ENCODE measurements at regions not wholly inside any gene's neighbourhood (a gene's known extent, or its start where the extent isn't known, plus 50 kb on each side); places are given as distances from the start of the nearest gene placed in this dataset.

GRCh38 chr2:217076657-217077232 lies 216.9 kb upstream of the TNP1 start:
- no peaks in the 10 kb centered on the region for H3K36me3 Mint-ChIP-seq (ENCODE audit: low read depth)
- CTCF ChIA-PET = no interaction called here
- POLR2A ChIA-PET = no interaction called here

GRCh38 chr2:217076058-217076435 lies 216.2 kb upstream of the TNP1 start:
- no peak for DNase-seq
- no peaks in the 10 kb centered on the region for H3K36me3 Mint-ChIP-seq (ENCODE audit: low read depth)
- no peaks in the 10 kb centered on the region for H3K4me1 Mint-ChIP-seq
- ChIA-PET CTCF (no interaction called here), POLR2A (no interaction called here)
- H3K9me3 Mint-ChIP-seq = no peaks in the 10 kb centered on the region
- H3K4me3 Mint-ChIP-seq = no peak overlapping the region
- no peak overlapping the region for H3K27ac Mint-ChIP-seq
- peaks cover 2% of the 10 kb centered on the region for H3K27me3 Mint-ChIP-seq

More at GRCh38 chr2:217076657-217077232, 216.9 kb upstream of the TNP1 start:
- no peak for DNase-seq
- no peaks in the 10 kb centered on the region for H3K4me1 Mint-ChIP-seq
- no peaks in the 10 kb centered on the region for H3K9me3 Mint-ChIP-seq
- H3K4me3 Mint-ChIP-seq = no peak overlapping the region
- no peak overlapping the region for H3K27ac Mint-ChIP-seq
- H3K27me3 Mint-ChIP-seq = peaks cover 7% of the 10 kb centered on the region

GRCh38 chr2:217075268-217076057 lies 215.6 kb upstream of the TNP1 start:
- H3K4me3 Mint-ChIP-seq = no peak overlapping the region
- no peak overlapping the region for H3K27ac Mint-ChIP-seq
- H3K4me1 Mint-ChIP-seq = no peaks in the 10 kb centered on the region
- DNase-seq = no peak
- no peaks in the 10 kb centered on the region for H3K27me3 Mint-ChIP-seq
- ChIA-PET CTCF (no interaction called here), POLR2A (no interaction called here)
- no peaks in the 10 kb centered on the region for H3K9me3 Mint-ChIP-seq
- no peaks in the 10 kb centered on the region for H3K36me3 Mint-ChIP-seq (ENCODE audit: low read depth)

GRCh38 chr2:217074576-217075255 lies 214.9 kb upstream of the TNP1 start:
- Mint-ChIP-seq H3K4me1 (no peaks in the 10 kb centered on the region), H3K9me3 (no peaks in the 10 kb centered on the region), H3K27ac (no peak overlapping the region), H3K4me3 (no peak overlapping the region), H3K27me3 (no peaks in the 10 kb centered on the region), H3K36me3 (ENCODE audit: low read depth) (no peaks in the 10 kb centered on the region)
- POLR2A ChIA-PET = no interaction called here
- CTCF ChIA-PET = no interaction called here
- no peak for DNase-seq

- POLR2A ChIA-PET = no interaction called here
- DNase-seq = no peak
- Mint-ChIP-seq H3K4me3 (no peak overlapping the region), H3K36me3 (ENCODE audit: low read depth) (no peaks in the 10 kb centered on the region), H3K9me3 (peaks cover 3% of the 10 kb centered on the region), H3K4me1 (no peaks in the 10 kb centered on the region), H3K27ac (no peak overlapping the region), H3K27me3 (no peaks in the 10 kb centered on the region)
- CTCF ChIA-PET = no interaction called here
Measured at GRCh38 chr2:217071416-217071815, 211.6 kb upstream of the TNP1 start.

GRCh38 chr2:217070611-217071010 lies 210.7 kb upstream of the TNP1 start:
- ChIA-PET CTCF (no interaction called here), POLR2A (no interaction called here)
- H3K27me3 Mint-ChIP-seq = no peaks in the 10 kb centered on the region
- no peak overlapping the region for H3K27ac Mint-ChIP-seq
- H3K36me3 Mint-ChIP-seq (ENCODE audit: low read depth) = no peaks in the 10 kb centered on the region
- H3K4me3 Mint-ChIP-seq = no peak overlapping the region
- no peak for DNase-seq
- H3K4me1 Mint-ChIP-seq = no peaks in the 10 kb centered on the region
- H3K9me3 Mint-ChIP-seq = peaks cover 3% of the 10 kb centered on the region

GRCh38 chr2:217070043-217070430 lies 210.2 kb upstream of the TNP1 start:
- Mint-ChIP-seq H3K27ac (no peak overlapping the region), H3K27me3 (no peaks in the 10 kb centered on the region), H3K36me3 (ENCODE audit: low read depth) (no peaks in the 10 kb centered on the region), H3K4me1 (no peaks in the 10 kb centered on the region), H3K9me3 (peaks cover 3% of the 10 kb centered on the region), H3K4me3 (no peak overlapping the region)
- ChIA-PET POLR2A (no interaction called here), CTCF (no interaction called here)
- no peak for DNase-seq

GRCh38 chr2:217069263-217070042 lies 209.6 kb upstream of the TNP1 start:
- Mint-ChIP-seq H3K27ac (no peak overlapping the region), H3K4me1 (no peaks in the 10 kb centered on the region), H3K9me3 (peaks cover 3% of the 10 kb centered on the region), H3K36me3 (ENCODE audit: low read depth) (no peaks in the 10 kb centered on the region), H3K27me3 (no peaks in the 10 kb centered on the region), H3K4me3 (no peak overlapping the region)
- CTCF ChIA-PET = no interaction called here
- POLR2A ChIA-PET = no interaction called here
- DNase-seq = no peak

GRCh38 chr2:217068677-217069250 lies 208.9 kb upstream of the TNP1 start:
- no peak for DNase-seq
- no peaks in the 10 kb centered on the region for H3K4me1 Mint-ChIP-seq
- peaks cover 3% of the 10 kb centered on the region for H3K9me3 Mint-ChIP-seq
- H3K36me3 Mint-ChIP-seq (ENCODE audit: low read depth) = no peaks in the 10 kb centered on the region
- POLR2A ChIA-PET = no interaction called here
- CTCF ChIA-PET = no interaction called here
- H3K27ac Mint-ChIP-seq = no peak overlapping the region
- no peak overlapping the region for H3K4me3 Mint-ChIP-seq
- H3K27me3 Mint-ChIP-seq = no peaks in the 10 kb centered on the region

GRCh38 chr2:217067787-217068186 lies 207.9 kb upstream of the TNP1 start:
- Mint-ChIP-seq H3K4me1 (no peaks in the 10 kb centered on the region), H3K36me3 (ENCODE audit: low read depth) (no peaks in the 10 kb centered on the region), H3K9me3 (peaks cover 3% of the 10 kb centered on the region), H3K4me3 (no peak overlapping the region), H3K27me3 (no peaks in the 10 kb centered on the region), H3K27ac (no peak overlapping the region)
- DNase-seq = no peak
- CTCF ChIA-PET = no interaction called here
- POLR2A ChIA-PET = no interaction called here

- H3K27me3 Mint-ChIP-seq = no peaks in the 10 kb centered on the region
- no peak overlapping the region for H3K27ac Mint-ChIP-seq
- no peaks in the 10 kb centered on the region for H3K4me1 Mint-ChIP-seq
- no peak for DNase-seq
- ChIA-PET CTCF (no interaction called here), POLR2A (no interaction called here)
- H3K9me3 Mint-ChIP-seq = peaks cover 3% of the 10 kb centered on the region
- no peaks in the 10 kb centered on the region for H3K36me3 Mint-ChIP-seq (ENCODE audit: low read depth)
- H3K4me3 Mint-ChIP-seq = no peak overlapping the region
Measured at GRCh38 chr2:217066510-217067270, 206.8 kb upstream of the TNP1 start.

- H3K4me1 Mint-ChIP-seq = no peaks in the 10 kb centered on the region
- ChIA-PET CTCF (no interaction called here), POLR2A (no interaction called here)
- no peaks in the 10 kb centered on the region for H3K27me3 Mint-ChIP-seq
- peaks cover 3% of the 10 kb centered on the region for H3K9me3 Mint-ChIP-seq
- no peak overlapping the region for H3K27ac Mint-ChIP-seq
- no peak overlapping the region for H3K4me3 Mint-ChIP-seq
- no peak for DNase-seq
- H3K36me3 Mint-ChIP-seq (ENCODE audit: low read depth) = no peaks in the 10 kb centered on the region
Measured at GRCh38 chr2:217065695-217066405, 206.0 kb upstream of the TNP1 start.

Measured in activated CD4-positive, alpha-beta memory T cell treated with anti-CD3 and anti-CD28 coated beads, Interleukin-2, amount 10 ng/mL, durations not matched to agents 7 days and 5 days (primary cell).